CD4-positive, alpha-beta T cell treated with Interleukin-1 beta for 1 hour (primary cell): ENCODE measurements at regions not wholly inside any gene's neighbourhood (a gene's known extent, or its start where the extent isn't known, plus 50 kb on each side); places are given as distances from the start of the nearest gene placed in this dataset.

Experiments used
- DNase-seq, 2 donors: peaks; one replicate each; pipeline ENCODE4 v3.0.0-alpha.2; 2020 to 2022

DNA sequence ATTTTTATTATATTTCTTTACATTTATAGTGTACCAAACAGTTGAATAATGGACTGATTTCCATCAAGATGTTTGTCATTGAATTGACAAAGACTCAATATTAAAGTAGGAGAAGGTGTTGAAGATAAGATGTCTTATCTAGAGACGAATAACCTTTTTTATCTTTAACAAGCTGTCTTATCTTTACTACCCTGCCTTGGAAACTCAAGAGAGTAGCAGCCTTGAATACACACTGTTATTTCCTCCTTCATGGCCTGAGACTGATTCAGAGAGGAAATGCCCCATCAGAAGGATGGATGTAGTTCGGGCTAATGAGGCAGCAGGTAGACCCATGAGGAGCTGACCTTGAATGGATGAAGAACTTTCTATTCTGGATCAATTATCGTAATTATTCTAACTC lies 365.1 kb upstream of the SEMA6D start:
- DNase-seq = no peak

- no peak for DNase-seq
Measured at GRCh38 chr15:47355759-47356158, 361.5 kb upstream of the SEMA6D start.

DNA sequence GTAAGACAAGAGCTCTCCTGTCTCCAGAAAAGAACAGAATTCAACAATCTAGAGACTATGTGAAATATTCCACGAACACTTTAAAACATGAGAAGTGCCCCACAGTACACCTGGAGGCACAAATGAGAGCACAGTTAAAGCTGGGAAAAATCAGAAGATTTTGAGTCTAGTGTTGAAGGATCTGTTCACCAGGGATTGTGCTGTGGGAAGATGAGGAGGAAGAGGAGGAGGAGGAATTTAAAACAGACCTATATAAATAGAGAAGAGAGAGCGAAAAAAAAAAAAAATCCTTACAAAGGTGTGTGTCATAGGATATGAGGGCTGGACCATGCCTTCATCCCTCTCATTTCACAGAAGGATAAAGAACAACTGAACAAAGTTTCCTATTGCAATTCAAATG lies 361.0 kb upstream of the SEMA6D start:
- no peak for DNase-seq

- no peak for DNase-seq
Measured at GRCh38 chr15:47358876-47359275, 358.4 kb upstream of the SEMA6D start.

GRCh38 chr15:47360305-47360704 lies 357.0 kb upstream of the SEMA6D start:
- no peak for DNase-seq

DNA sequence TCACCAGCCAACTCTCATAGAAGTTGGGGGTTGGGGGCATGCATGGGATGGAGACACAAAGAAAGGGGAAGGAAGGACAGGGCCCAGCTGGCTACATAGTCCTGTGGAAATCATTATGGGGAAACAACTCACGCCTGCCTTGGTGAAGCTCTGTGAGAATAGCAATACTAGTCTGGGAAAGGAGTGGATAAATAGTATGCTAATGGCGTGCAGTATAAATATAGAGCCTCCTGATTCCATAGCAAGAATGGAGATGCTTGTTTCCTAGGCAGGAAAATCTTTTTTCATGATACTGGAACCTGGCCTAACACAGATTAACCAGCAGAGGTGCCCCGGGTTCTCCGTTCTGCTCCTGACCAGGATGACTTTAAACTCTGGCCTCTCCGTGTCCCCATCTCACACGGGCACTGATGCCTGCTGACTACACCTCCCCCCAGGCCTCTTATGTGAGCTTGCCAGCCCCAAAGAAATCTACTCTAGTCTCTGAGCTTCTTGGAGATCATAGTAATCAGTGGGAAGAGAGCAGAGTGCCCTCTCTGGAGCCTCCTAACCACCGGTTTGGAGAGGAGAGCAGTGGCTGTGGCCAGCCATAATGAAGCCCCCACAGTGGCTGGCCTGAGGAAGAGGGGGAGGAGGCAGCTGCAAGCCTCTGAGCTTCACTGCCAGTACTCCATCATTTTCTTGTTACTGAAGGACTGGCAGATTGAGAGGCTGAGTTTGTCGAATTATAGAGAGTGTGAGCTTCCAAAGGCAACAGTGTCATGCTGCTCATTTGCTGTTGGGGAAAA lies 355.0 kb upstream of the SEMA6D start:
- DNase-seq = no peak

- DNase-seq = no peak
Measured at GRCh38 chr15:47363653-47364052, 353.7 kb upstream of the SEMA6D start.

GRCh38 chr15:47364230-47365141 lies 352.8 kb upstream of the SEMA6D start:
- no peak for DNase-seq

GRCh38 chr15:47366884-47367283 lies 350.4 kb upstream of the SEMA6D start:
- DNase-seq = no peak

- DNase-seq = no peak
Measured at GRCh38 chr15:47367726-47368390, 349.4 kb upstream of the SEMA6D start.

DNA sequence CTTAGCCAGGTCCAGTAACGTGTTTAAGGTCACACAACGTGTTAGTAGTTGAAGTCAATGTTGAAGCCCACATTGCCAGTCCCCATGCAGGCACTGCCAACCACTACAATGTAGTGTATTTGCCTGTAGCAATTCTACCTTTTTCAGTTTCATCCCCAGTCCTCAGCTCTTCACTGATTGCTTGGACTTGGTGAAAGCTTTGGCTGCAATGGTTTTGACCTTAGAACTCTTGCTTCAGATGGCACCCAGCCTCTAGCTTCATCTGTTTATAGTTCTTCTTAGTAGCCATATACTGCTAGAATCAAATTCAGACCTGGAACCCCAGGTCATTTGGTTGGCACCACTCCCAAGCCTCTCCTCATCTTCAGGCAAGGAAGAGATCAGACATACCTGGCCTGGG lies 345.4 kb upstream of the SEMA6D start:
- DNase-seq = no peak

DNA sequence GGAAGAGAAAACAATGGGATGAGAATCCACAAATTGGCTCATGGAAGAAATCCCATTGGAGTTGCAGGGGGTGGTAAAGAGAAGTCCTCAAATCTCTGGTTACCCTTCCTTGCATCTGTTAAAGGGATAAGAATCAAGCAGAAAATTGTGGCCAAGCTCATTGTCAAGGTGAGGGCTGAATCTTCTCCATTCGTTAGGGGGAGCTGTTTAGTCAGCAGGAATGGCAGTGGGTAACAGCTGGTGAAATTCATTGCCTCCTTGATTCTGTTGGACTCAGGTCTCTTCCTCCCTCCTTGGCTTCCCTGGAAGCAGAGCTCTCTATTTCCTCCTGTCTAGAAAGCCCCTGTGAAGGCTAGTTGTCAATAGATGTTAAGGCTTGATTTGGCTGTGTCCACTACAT lies 343.1 kb upstream of the SEMA6D start:
- no peak for DNase-seq

DNA sequence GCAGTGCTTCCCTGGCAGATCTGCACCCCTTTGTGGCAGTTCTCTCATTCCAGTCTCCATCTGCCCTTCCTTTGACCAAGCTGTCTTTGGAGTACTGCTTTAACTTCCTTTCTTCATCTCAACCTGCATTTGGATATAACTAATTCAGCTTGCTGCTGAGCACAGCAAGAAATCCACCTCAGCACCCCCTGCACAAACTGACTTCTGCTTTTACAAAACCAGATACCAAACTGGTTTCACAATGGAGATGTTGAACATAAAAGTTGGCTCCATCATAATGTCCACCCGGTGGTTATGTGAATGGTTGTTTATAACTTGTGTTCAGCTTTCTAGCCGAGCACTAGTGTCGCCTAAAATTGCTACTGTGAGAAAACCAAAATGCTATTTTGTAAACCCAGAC lies 341.1 kb upstream of the SEMA6D start:
- DNase-seq = no peak

DNA sequence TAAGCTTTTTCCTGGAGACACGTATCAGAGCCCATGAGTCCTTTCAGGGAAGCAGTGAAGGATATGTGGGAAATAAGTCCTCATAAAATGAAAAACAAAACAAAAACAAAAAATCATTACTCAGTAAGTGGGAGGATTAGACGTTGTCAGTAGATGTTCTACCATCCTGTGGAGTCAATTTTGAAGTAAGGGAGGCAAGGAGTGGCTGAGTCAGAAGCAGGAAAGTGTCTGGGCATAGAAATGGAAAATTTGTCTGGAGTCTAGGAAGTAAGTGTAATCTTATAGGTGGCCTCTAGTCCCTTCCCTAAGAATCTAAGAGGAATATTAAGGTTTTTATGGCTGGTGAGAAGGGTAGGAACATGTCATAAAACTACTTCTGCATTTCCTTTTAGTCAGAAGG lies 339.8 kb upstream of the SEMA6D start:
- no peak for DNase-seq

DNA sequence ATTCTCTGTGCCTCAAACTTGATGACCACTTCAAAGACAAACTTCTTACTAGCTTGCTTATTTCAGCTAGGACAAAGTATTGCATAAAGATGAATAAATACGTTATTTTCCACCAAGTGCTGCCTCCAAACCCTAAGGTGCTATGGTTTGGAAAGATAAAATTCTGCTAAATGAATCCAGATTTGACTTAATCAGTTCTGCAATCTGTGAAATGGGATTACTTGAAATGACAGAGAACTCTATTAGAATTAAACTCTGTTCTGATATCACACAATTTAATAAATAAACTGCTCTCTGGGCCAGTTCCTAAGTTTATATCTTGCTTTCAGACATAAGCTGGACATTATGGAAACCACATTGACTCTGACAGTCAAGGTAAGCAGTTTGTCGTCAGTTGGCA lies 338.8 kb upstream of the SEMA6D start:
- DNase-seq = no peak

DNA sequence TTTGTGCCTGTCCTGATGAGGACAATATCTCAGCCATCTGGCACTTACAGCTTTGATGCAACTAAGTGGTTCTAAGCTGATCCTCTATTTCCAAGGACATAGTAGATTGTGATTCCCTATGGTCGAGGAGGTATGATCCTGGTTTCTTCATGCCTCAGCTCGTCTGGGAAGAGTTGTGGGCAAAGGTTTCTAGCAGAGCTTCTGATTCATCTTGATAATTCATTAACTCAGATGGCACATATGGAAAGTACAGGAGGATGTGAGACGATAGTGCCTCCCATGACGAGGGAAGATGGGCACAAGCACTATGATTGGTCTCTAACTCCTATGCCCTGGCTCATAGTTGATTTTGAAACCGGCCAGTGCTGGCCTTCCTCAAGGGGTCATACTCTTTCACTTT lies 334.2 kb upstream of the SEMA6D start:
- DNase-seq = no peak

DNA sequence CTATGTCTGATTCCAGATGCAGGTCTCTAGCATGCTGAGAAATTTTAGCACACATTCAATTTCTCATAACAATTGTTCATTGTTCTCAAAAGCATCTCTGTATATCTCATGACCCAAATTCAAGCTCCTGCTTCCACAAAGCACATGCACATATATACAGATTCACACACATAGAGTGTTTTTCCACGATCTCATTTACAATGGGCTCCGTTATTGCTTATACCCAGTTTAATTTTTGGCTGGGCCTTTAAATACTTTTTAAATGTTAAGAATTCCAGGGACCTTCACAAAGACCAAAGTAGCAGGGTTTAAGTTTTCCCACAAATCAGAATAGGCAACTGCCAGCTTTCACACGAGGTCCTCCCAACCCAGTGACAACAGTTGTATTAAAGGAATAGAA lies 333.5 kb upstream of the SEMA6D start:
- no peak for DNase-seq

DNA sequence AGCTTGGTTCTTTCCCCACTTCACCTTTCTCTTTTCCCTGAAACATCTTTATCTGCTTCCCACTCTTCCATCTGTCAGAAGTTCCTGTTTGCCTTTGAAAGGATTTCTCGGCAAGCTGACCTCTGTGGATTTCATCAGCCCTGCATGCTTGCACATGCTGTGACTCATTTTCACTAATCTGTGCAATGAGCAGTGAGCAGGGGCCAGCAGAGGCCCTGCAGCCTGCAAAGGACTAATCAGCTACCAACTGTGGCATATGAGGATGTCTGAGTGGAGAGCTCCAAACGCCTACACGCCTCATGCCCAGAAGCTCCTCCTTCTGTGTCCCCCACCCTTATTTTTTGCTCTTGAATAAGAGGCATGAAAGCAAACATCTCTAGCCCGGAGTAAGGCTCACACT lies 333.0 kb upstream of the SEMA6D start:
- no peak for DNase-seq

GRCh38 chr15:47384776-47385175 lies 332.5 kb upstream of the SEMA6D start:
- DNase-seq = no peak

GRCh38 chr15:47386459-47386858 lies 330.8 kb upstream of the SEMA6D start:
- DNase-seq = no peak

GRCh38 chr15:47388299-47388698 lies 329.0 kb upstream of the SEMA6D start:
- no peak for DNase-seq

DNA sequence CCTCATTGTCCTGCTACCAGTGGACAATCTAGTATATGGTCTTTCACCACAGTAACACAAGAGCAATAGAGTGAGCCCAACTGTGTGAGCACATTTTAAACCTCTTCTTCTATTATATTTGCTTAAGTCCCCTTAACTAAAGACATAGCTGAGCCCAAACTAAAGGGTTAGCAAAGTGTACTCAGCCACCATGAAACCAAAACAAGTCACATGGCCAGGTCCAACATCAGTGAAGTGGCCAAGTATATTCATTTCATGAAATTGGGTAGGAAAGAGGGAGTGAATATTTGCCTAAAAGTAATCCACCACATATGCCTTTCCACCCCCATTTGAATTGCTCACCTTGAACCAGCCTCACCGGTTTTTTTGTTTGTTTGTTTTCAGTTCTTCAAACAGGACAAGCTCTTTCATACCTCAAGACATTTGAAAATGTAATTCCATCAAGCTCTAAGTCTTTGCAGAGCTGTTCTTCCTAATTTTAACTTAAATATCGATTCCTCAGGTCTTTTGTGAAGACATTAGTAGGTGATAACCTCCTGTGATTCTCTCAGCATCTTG lies 327.0 kb upstream of the SEMA6D start:
- no peak for DNase-seq

DNA sequence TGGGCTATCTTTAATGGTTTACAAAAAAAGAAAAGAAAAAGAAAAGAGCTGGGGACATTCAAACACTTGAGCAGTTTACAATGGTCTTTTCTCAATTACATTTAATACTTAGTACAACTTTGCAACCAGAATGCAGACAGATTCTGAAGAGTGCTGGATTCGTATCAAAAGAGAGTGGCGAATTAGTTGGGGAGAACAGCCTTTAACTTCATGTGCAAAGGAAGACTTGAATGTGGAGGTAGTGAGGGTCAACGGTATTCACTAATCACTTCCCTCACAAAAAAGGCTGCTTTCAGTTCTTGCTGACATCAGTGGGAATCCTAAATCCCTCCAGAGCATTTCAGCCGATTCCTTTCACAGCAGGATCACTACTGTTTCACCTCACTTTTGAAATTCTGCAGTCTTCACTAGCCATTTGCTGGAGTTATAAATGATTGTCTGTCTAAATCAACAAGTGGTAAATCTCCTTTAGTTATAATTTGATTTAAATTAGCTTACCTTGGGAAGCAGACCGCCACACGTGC lies 323.0 kb upstream of the SEMA6D start:
- DNase-seq = no peak
